Epithelial cell of esophagus (primary cell): ENCODE measurements at regions not wholly inside any gene's neighbourhood (a gene's known extent, or its start where the extent isn't known, plus 50 kb on each side); places are given as distances from the start of the nearest gene placed in this dataset.

ENCODE experiments used
- DNase-seq: peaks from one replicate; pipeline ENCODE4 v3.0.0; 2010; ENCODE audit warnings: low read depth
- H3K4me3 ChIP-seq: 2 replicates; pipeline ENCODE4 v1.5.1; 2011; ENCODE audit warnings: mild to moderate bottlenecking, low read length, control low read depth
- TF ChIP-seq, protein P1 (sequence below): IDR thresholded peaks from 2 replicates; pipeline ENCODE4 v1.5.1; 2011; ENCODE audit warnings: low read depth, mild to moderate bottlenecking, low read length, control low read depth, inconsistent platforms; ENCODE audit not compliant: insufficient read depth; ENCODE audit errors: missing control alignments

DNA sequence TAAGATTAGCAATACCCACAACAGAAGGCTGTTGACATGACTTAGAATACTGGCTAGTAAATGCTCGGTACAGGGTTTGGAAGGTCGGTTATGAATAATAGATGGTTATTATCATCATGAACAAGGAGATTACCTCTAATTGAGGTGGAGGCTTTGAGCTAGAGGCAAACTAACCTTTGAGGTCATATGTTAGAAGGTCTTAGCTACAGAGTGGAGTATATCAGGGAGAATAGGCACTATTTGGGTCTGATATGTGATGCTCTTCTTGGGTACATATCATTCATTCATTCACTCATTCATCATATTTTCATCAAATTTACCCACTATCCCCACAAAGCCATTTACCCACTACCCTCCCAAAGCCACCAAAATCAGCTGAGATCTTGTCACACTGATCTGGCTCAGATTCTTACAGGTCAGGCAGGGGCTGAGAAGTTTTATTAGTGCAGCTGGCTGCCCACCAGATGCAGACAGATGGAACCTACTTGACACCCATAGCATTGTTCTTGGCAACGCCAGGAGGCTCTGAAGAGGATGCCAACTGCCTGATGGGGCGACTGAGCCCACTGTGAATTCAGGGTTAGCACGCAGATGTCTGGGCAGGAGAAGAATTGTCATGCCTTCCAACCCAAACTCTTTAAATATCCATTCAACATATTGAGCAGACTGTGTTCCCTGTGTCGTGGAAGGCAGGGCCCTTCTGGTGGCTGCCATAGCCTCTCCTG lies 90.2 kb upstream of the SH3PXD2B start:
- H3K4me3 ChIP-seq = no peak overlapping the region
- TF ChIP-seq, protein P1, sequence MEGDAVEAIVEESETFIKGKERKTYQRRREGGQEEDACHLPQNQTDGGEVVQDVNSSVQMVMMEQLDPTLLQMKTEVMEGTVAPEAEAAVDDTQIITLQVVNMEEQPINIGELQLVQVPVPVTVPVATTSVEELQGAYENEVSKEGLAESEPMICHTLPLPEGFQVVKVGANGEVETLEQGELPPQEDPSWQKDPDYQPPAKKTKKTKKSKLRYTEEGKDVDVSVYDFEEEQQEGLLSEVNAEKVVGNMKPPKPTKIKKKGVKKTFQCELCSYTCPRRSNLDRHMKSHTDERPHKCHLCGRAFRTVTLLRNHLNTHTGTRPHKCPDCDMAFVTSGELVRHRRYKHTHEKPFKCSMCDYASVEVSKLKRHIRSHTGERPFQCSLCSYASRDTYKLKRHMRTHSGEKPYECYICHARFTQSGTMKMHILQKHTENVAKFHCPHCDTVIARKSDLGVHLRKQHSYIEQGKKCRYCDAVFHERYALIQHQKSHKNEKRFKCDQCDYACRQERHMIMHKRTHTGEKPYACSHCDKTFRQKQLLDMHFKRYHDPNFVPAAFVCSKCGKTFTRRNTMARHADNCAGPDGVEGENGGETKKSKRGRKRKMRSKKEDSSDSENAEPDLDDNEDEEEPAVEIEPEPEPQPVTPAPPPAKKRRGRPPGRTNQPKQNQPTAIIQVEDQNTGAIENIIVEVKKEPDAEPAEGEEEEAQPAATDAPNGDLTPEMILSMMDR = no peak
- DNase-seq = no peak

DNA sequence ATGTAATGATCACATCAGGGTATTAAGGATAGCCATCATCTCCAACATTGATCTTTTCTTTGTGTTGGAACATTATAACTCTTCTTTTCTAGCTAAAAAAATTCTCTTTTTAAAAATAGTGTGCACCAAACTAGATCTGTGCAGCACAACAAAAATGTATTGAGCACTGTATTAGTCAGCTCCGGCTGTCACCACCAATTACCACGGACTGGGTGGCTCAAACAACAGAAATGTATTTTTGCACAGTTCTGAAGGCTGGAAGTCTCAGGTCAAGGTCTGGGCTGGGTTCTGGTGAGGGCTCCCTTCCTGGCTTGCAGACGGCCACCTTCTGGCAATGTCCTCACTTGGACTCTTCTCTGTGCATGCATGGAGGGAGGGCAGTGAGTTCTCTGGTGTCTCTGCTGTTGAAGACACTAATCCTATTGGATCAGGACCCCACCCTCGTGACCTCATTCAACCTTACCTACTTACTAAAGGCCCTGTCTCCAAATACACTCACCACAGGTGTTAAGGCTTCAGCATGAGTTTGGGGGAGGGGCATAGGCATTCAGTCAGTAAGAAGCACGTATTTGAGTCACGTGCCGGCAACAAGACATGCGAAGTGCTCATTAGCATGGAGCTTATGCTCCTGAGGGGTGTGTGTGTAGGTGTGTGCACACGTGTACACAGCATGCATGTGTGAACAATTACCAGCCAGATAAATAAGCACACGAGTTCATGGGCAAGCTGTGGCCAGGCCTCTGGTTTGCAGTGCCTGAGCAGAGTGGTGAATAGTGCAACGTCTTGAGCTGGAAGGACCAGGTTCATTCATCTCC lies 89.4 kb upstream of the SH3PXD2B start:
- TF ChIP-seq, protein P1 = no peak
- no peak for DNase-seq
- no peak overlapping the region for H3K4me3 ChIP-seq

DNA sequence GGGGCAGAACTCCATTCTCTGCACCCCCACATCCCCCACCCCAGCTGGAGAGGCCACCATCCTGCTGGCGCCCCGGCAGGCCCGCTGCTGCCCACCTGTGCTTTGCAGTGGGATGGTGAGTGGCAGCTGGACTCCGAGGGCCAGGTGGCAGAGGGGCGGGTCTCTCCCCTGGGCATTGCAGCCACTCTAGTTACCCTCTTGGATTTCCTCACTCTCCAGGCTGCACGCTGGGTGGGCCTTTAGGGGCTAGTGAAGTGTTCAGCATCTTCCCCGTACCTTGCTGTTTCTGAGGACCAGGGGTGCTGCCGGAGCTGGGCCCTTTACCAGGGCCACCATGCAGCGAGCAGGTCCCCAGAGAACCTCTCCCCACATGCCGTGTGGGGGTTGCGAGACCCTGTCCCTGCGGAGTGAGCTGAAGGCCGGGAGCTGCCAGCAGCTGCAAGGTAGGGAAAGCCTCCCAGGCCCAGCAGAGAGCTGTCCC lies 88.4 kb upstream of the SH3PXD2B start:
- TF ChIP-seq, protein P1 = no peak
- no peak for DNase-seq
- H3K4me3 ChIP-seq = no peak overlapping the region

DNA sequence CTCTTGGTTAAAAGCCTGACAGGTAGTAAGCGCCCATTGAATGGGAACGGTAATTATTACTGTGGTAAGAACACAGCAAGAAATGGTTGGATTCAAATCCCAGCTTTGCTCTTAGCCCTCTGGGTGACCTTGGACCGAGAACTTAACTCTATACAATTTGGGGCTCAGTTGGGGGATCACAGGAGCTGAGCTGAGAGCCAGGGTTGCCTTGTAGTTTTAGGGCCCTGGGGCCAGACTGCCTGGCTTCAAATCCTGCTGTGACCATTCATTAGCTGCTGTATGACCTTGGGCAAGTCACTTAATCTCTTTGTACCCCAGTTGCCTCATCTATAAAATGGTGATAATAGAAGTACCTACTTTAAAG lies 87.4 kb upstream of the SH3PXD2B start:
- no peak overlapping the region for H3K4me3 ChIP-seq
- no peak for DNase-seq
- TF ChIP-seq, protein P1 = no peak

DNA sequence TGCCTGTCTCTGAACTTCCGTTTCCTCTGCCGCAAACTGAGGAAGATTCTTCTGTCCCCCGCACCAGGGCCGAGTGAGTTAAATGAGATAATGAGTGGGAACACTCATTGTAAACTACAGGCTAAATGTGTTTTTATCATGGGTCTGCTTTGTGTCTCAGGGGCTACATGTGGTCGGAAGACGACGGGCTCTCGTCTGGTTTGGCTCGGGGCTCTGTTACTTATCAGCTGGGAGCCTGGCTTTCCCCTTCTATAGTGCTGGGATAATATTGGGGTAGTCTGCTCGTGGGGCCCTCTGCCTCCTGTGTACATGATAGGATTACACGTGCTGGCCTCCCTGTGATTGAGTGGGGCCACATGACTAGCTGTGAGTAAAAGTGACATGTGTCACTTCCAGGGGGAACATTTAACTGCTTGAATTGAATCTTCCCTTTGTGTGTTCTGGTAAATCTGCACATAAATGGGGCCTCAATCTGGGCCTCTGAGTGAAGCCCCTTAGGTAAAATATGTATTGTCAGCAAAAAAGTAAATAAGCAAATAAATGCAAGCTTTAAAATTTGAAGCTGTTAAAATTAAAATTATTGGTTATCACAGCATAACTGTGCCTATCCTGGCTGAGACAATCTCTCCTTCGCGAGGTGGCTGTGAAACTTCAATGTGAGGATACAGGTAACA lies 86.9 kb upstream of the SH3PXD2B start:
- TF ChIP-seq, protein P1 = no peak
- H3K4me3 ChIP-seq = no peak overlapping the region
- no peak for DNase-seq

DNA sequence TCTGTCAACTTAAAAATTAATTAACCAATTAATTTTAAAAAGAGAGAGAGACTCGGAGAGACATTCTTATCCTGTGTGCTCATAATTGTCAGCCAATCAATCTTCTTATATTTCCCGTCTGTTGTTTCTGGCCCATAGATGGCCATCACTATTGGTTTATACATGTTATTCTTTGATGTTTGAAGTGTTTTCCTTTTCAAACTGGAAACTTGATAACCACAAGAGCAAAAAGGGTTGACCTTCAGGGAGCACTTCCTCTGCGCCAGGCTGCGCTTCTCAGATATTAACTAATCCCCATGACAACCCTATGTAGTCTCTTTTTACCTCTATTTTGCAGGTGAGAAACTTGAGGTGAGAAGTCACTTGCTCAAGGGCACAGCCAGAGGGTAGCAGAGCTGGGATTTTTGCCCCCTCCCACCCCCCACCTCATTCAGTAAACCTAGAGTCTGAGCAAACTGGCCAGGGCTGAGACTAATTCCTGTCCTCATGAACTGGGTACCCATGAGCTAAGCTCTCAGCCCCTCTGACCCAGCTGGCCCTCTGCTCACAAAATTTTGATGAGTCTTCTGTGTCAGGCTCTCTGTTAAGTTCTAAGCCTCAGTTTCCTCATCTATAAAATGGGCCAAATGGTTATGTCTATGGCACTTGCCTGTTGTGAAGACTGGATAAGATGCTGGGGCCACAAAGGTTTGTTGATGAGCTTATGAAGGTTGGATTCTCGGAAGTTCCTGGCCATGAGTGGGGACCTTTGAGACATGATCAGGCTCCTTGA lies 86.0 kb upstream of the SH3PXD2B start:
- H3K4me3 ChIP-seq = no peak overlapping the region
- TF ChIP-seq, protein P1 = no peak

More for the DNA sequence above, 86.0 kb upstream of the SH3PXD2B start:
- no peak for DNase-seq
